Upper lobe of right lung (tissue), 1 donor: ENCODE measurements at regions not wholly inside any gene's neighbourhood (a gene's known extent, or its start where the extent isn't known, plus 50 kb on each side); places are given as distances from the start of the nearest gene placed in this dataset.

Source experiments
- ATAC-seq: fragments of 200-7000 bp; cut with Tn5 transposase; one replicate; pipeline ENCODE4 v1.9.1; 2020; ENCODE audit warnings: mild to moderate bottlenecking, moderate library complexity
- DNase-seq: peaks from one replicate; pipeline ENCODE4 v3.0.0-alpha.2; 2020
- H3K27ac ChIP-seq: fragments of 200-600 bp; one replicate; pipeline ENCODE4 v1.8.0; 2022
- H3K27me3 ChIP-seq: fragments of 200-600 bp; one replicate; pipeline ENCODE4 v1.8.0; 2022; ENCODE audit warnings: mild to moderate bottlenecking
- H3K36me3 ChIP-seq: fragments of 200-600 bp; one replicate; pipeline ENCODE4 v1.8.0; 2022
- H3K4me1 ChIP-seq: fragments of 200-600 bp; one replicate; pipeline ENCODE4 v1.8.0; 2022
- H3K4me3 ChIP-seq: fragments of 200-600 bp; one replicate; pipeline ENCODE4 v1.8.0; 2022; ENCODE audit warnings: mild to moderate bottlenecking
- H3K9me3 ChIP-seq: fragments of 200-600 bp; one replicate; pipeline ENCODE4 v1.8.0; 2022
- CTCF ChIP-seq: fragments of 200-600 bp; IDR thresholded peaks from one replicate; pipeline ENCODE4 v1.8.0; 2022; ENCODE audit warnings: antibody characterized with exemption
- intact Hi-C: fragments of 100-400 bp; cut with DNase I; formaldehyde crosslinking; loops from one replicate; pipeline ENCODE4 v1.11.0; 2022
- donor health status: DM: no; HTN: yes; CAD: no; lungs with severe emphysema.

DNA sequence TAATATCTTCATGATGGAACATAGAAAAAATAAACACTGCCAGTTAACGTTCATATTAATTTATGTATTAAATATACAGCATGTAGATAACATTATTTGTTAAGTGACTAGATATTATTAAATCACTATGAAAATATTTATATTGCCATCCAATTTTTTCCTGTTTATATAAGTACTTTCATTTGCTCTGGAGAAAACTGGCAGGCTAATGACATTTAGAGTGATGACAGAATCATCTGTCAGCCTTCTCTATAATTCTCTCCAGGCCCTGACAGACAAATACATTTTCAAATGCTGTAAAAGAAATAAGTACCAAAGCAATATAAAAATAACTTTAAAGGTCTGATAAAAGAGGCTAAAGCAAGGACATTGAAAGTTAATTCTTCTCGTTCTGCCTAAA lies 2556.7 kb upstream of the PCDH20 start:
- ATAC-seq (no peak), DNase-seq (no peak)
- H3K36me3 ChIP-seq = no peaks in the 10 kb centered on the region
- H3K27ac ChIP-seq = no peak overlapping the region
- no peak overlapping the region for H3K4me3 ChIP-seq
- H3K4me1 ChIP-seq = no peaks in the 10 kb centered on the region
- TF ChIP-seq CTCF = no peak
- no peaks in the 10 kb centered on the region for H3K9me3 ChIP-seq
- intact Hi-C loops = no loop called here
- H3K27me3 ChIP-seq = no peaks in the 10 kb centered on the region

DNA sequence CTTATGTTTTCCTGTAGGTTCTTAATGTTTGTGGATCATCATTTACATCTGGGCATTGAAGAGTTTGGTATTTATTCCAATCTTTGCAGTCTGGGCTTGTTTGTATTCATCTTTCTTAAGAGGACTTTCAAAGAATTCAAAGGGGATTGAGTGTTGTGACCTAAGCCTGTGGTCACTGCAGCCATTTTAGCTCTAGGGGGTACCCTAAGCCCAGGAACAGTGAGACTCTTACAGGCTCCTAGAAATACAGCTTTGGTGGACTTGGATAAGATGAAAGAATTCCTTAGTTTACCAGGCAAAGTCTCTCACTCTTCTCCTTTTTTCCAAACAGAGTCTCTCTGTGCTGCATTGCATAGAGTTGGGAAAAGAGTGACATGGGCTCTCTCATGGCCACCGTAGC lies 2539.0 kb upstream of the PCDH20 start:
- intact Hi-C loops = no loop called here
- DNase-seq (no peak), ATAC-seq (no peak)
- no peak for TF ChIP-seq CTCF
- Histone ChIP-seq H3K27ac (no peak overlapping the region), H3K9me3 (peaks cover 7% of the 10 kb centered on the region), H3K27me3 (no peaks in the 10 kb centered on the region), H3K4me3 (no peak overlapping the region), H3K4me1 (no peaks in the 10 kb centered on the region), H3K36me3 (no peaks in the 10 kb centered on the region)

- no peak overlapping the region for H3K4me3 ChIP-seq
- no peak for TF ChIP-seq CTCF
- no peak for DNase-seq
- intact Hi-C loops = no loop called here
- H3K27ac ChIP-seq = no peak overlapping the region
- no peak for ATAC-seq
- H3K36me3 ChIP-seq = no peaks in the 10 kb centered on the region
- H3K27me3 ChIP-seq = no peaks in the 10 kb centered on the region
- no peaks in the 10 kb centered on the region for H3K4me1 ChIP-seq
- no peaks in the 10 kb centered on the region for H3K9me3 ChIP-seq
Measured at GRCh38 chr13:63948045-63948444, 2532.4 kb upstream of the PCDH20 start.

DNA sequence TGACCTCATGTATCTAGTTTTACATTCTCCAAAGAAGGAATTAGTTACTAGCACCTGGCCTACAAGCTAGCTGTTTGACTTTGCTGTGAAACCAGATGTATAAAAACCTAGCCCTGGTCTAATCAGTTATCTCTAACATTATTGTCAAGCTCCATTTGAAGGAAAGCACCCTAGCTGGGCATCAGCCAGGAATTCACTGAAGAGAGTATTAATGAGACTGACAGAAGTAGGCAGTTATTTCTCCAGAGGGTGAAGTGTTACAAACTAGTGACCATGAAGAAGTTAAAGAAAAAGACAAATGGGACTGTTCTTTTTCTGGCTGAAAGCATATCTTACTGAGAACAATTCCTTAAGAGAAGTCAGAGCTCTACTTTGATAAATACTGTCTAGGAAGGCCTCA lies 2529.3 kb upstream of the PCDH20 start:
- Histone ChIP-seq H3K9me3 (no peaks in the 10 kb centered on the region), H3K27me3 (no peaks in the 10 kb centered on the region), H3K27ac (no peak overlapping the region), H3K4me1 (no peaks in the 10 kb centered on the region), H3K4me3 (no peak overlapping the region), H3K36me3 (no peaks in the 10 kb centered on the region)
- ATAC-seq = no peak
- no peak for TF ChIP-seq CTCF
- no peak for DNase-seq
- intact Hi-C loops = no loop called here

GRCh38 chr13:63942372-63942771 lies 2526.7 kb upstream of the PCDH20 start:
- intact Hi-C loops = no loop called here
- Histone ChIP-seq H3K27me3 (no peaks in the 10 kb centered on the region), H3K4me3 (no peak overlapping the region), H3K9me3 (no peaks in the 10 kb centered on the region), H3K36me3 (no peaks in the 10 kb centered on the region), H3K4me1 (no peaks in the 10 kb centered on the region), H3K27ac (no peak overlapping the region)
- ATAC-seq (no peak), DNase-seq (no peak)
- TF ChIP-seq CTCF = no peak

- no peak for TF ChIP-seq CTCF
- Histone ChIP-seq H3K27me3 (no peaks in the 10 kb centered on the region), H3K36me3 (no peaks in the 10 kb centered on the region), H3K4me3 (no peak overlapping the region), H3K4me1 (no peaks in the 10 kb centered on the region), H3K27ac (no peak overlapping the region), H3K9me3 (no peaks in the 10 kb centered on the region)
- ATAC-seq (no peak), DNase-seq (no peak)
- intact Hi-C loops = no loop called here
Measured at GRCh38 chr13:63938851-63939250, 2523.2 kb upstream of the PCDH20 start.
